Kidney (tissue), 13 donors: ENCODE measurements at regions not wholly inside any gene's neighbourhood (a gene's known extent, or its start where the extent isn't known, plus 50 kb on each side); places are given as distances from the start of the nearest gene placed in this dataset.

ENCODE experiments used
- DNase-seq, 5 donors: peaks; one replicate each; pipeline ENCODE4 v3.0.0-alpha.2; 2013 to 2020
- FAIRE-seq: peaks from 2 replicates; lab custom pipeline; 2012; peaks lifted over from hg19 to GRCh38; lab: Jason Lieb, UNC
- H3K27ac ChIP-seq, 2 donors: one replicate each; pipeline ENCODE4 v1.7.0; 2013; ENCODE audit warnings: low read depth in 2 of 2, low read length in 2 of 2, inconsistent platforms in 1 of 2
- H3K27me3 ChIP-seq: one replicate; pipeline ENCODE4 v1.7.1; 2013; ENCODE audit warnings: low read length, inconsistent platforms; ENCODE audit not compliant: control insufficient read depth, insufficient read depth
- H3K36me3 ChIP-seq, 3 donors: one replicate each; pipeline versions ENCODE4 v1.7.0 to v1.7.1; 2013; ENCODE audit warnings: low read length in 3 of 3, control low read depth in 1 of 3, inconsistent platforms in 1 of 3; ENCODE audit not compliant: insufficient read depth in 3 of 3, control insufficient read depth in 2 of 3
- H3K4me1 ChIP-seq, 3 donors: one replicate each; pipeline versions ENCODE4 v1.7.0 to v1.7.1; 2013; ENCODE audit warnings: low read length in 3 of 3, inconsistent platforms in 1 of 3, low read depth in 1 of 3; ENCODE audit not compliant: control insufficient read depth in 2 of 3, insufficient read depth in 2 of 3
- H3K4me3 ChIP-seq, 3 donors: one replicate each; pipeline versions ENCODE4 v1.7.0 to v1.8.1; 2013; ENCODE audit warnings: low read length in 3 of 3, control low read depth in 1 of 3, inconsistent platforms in 1 of 3
- H3K9ac ChIP-seq, 3 donors: one replicate each; pipeline versions ENCODE4 v1.7.0 to v1.7.1; 2013; ENCODE audit warnings: low read length in 3 of 3, control low read depth in 1 of 3, inconsistent platforms in 1 of 3
- H3K9me3 ChIP-seq, 3 donors: one replicate each; pipeline versions ENCODE4 v1.7.0 to v1.7.1; 2013; ENCODE audit warnings: low read length in 3 of 3, control low read depth in 1 of 3, inconsistent platforms in 1 of 3; ENCODE audit not compliant: control insufficient read depth in 2 of 3, insufficient read depth in 1 of 3
- CTCF ChIP-seq: IDR thresholded peaks from 3 replicates; pipeline ENCODE4 v1.5.1; 2012; ENCODE audit warnings: mild to moderate bottlenecking, moderate library complexity, borderline replicate concordance; ENCODE audit not compliant: insufficient read depth; ENCODE audit errors: extremely low read depth
- intact Hi-C: fragments of 100-400 bp; cut with DNase I; formaldehyde crosslinking; loops from one replicate; pipeline ENCODE4 v1.11.1; 2022
- donor health status: control.
- donor health status: control.
- donor health status: control.
- donor health status: control.
- donor health status: control.
- donor health status: DM: yes; HTN: yes; CAD: no.
- donor health status: Normal renal cell carcinoma (clear cell type).

GRCh38 chr2:52000151-52000855 lies 968.4 kb upstream of the NRXN1 start:
- intact Hi-C loops = no loop called here
- Histone ChIP-seq H3K9ac (no peak overlapping the region), H3K4me1 (no peaks in the 10 kb centered on the region), H3K36me3 (no peaks in the 10 kb centered on the region), H3K9me3 (no peaks in the 10 kb centered on the region), H3K4me3 (no peak overlapping the region), H3K27ac (no peak overlapping the region), H3K27me3 (no peaks in the 10 kb centered on the region)
- DNase-seq (no peak), FAIRE-seq (peak; percentile 11)
- TF ChIP-seq CTCF = no peak

- intact Hi-C loops = no loop called here
- FAIRE-seq (no peak), DNase-seq (no peak)
- H3K9ac ChIP-seq = no peak overlapping the region
- H3K27me3 ChIP-seq = no peaks in the 10 kb centered on the region
- no peaks in the 10 kb centered on the region for H3K4me1 ChIP-seq
- TF ChIP-seq CTCF = no peak
- no peaks in the 10 kb centered on the region for H3K9me3 ChIP-seq
- no peaks in the 10 kb centered on the region for H3K36me3 ChIP-seq
- no peak overlapping the region for H3K27ac ChIP-seq
- no peak overlapping the region for H3K4me3 ChIP-seq
Measured at GRCh38 chr2:51998890-51999289, 967.0 kb upstream of the NRXN1 start.

GRCh38 chr2:51997571-51997970 lies 965.6 kb upstream of the NRXN1 start:
- DNase-seq (no peak), FAIRE-seq (no peak)
- no peaks in the 10 kb centered on the region for H3K4me1 ChIP-seq
- H3K36me3 ChIP-seq = no peaks in the 10 kb centered on the region
- H3K27me3 ChIP-seq = no peaks in the 10 kb centered on the region
- H3K9me3 ChIP-seq = no peaks in the 10 kb centered on the region
- no peak overlapping the region for H3K9ac ChIP-seq
- H3K27ac ChIP-seq = no peak overlapping the region
- TF ChIP-seq CTCF = no peak
- H3K4me3 ChIP-seq = no peak overlapping the region
- intact Hi-C loops = no loop called here

GRCh38 chr2:51995293-51995692 lies 963.4 kb upstream of the NRXN1 start:
- H3K27me3 ChIP-seq = no peaks in the 10 kb centered on the region
- no peak overlapping the region for H3K4me3 ChIP-seq
- H3K4me1 ChIP-seq = no peaks in the 10 kb centered on the region
- H3K27ac ChIP-seq = no peak overlapping the region
- no peak for TF ChIP-seq CTCF
- no peaks in the 10 kb centered on the region for H3K36me3 ChIP-seq
- no peak overlapping the region for H3K9ac ChIP-seq
- DNase-seq (no peak), FAIRE-seq (no peak)
- intact Hi-C loops = no loop called here
- no peaks in the 10 kb centered on the region for H3K9me3 ChIP-seq
